Heart left ventricle (tissue), 16 donors: ENCODE measurements at regions not wholly inside any gene's neighbourhood (a gene's known extent, or its start where the extent isn't known, plus 50 kb on each side); places are given as distances from the start of the nearest gene placed in this dataset.

Experiments
- ATAC-seq, 4 donors: fragments of 200-7000 bp; cut with Tn5 transposase; one replicate each; pipeline ENCODE4 v1.9.1; 2020 to 2022; ENCODE audit warnings: moderate library complexity in 4 of 4, mild to moderate bottlenecking in 3 of 4, moderate number of reproducible peaks in 1 of 4
- DNase-seq, 5 donors: peaks; one replicate each; pipeline ENCODE4 v3.0.0-alpha.2; 2020
- H3K27ac ChIP-seq, 12 donors: fragments of 200-600 bp; sonication (generic) in 4 of 12; one replicate each; pipeline versions ENCODE4 v1.5.0 to v1.8.0; 2016 to 2022; ENCODE audit warnings: mild to moderate bottlenecking in 2 of 12
- H3K27me3 ChIP-seq, 9 donors: fragments of 200-600 bp; sonication (generic) in 2 of 9; one replicate each; pipeline versions ENCODE4 v1.5.1 to v1.8.0; 2016 to 2022; ENCODE audit warnings: mild to moderate bottlenecking in 3 of 9
- H3K36me3 ChIP-seq, 9 donors: fragments of 200-600 bp; sonication (generic) in 2 of 9; one replicate each; pipeline versions ENCODE4 v1.5.0 to v1.8.0; 2018 to 2022; ENCODE audit warnings: mild to moderate bottlenecking in 2 of 9
- H3K4me1 ChIP-seq, 12 donors: fragments of 200-600 bp; sonication (generic) in 4 of 12; one replicate each; pipeline versions ENCODE4 v1.5.0 to v1.8.0; 2016 to 2022; ENCODE audit warnings: mild to moderate bottlenecking in 3 of 12
- H3K4me3 ChIP-seq, 12 donors: fragments of 200-600 bp; sonication (generic) in 4 of 12; one replicate each; pipeline versions ENCODE4 v1.5.0 to v1.8.0; 2017 to 2022; ENCODE audit warnings: mild to moderate bottlenecking in 9 of 12, moderate library complexity in 4 of 12
- H3K9me3 ChIP-seq, 12 donors: fragments of 200-600 bp; sonication (generic) in 4 of 12; one replicate each; pipeline versions ENCODE4 v1.5.0 to v1.8.0; 2016 to 2022; ENCODE audit warnings: mild to moderate bottlenecking in 1 of 12
- POLR2A ChIP-seq, 2 donors: fragments of 450-650 bp; IDR thresholded peaks; one replicate each; pipeline ENCODE4 v1.6.1; 2017; ENCODE audit warnings: antibody characterized with exemption in 2 of 2, mild to moderate bottlenecking in 2 of 2, moderate library complexity in 2 of 2
- WGBS, 4 donors: extraction: QIAGEN DNeasy Blood & Tissue Kit in 2 of 4; methylation state at CpG; one replicate each; pipeline versions ENCODE4 v1.1.5 to v1.1.7; 2013 to 2018; 5-methylcytosine and 5-hydroxymethylcytosine counted together
- intact Hi-C, 10 donors: fragments of 100-400 bp; cut with DNase I; formaldehyde crosslinking; loops; one replicate each; pipeline versions ENCODE4 v1.11.1 to v1.14.2; 2022
- TF ChIP-seq, protein P1 (sequence below), 12 donors: fragments of 200-600 bp; sonication (generic) in 4 of 12; IDR thresholded peaks; one replicate each; pipeline versions ENCODE4 v1.5.0 to v1.8.0; 2018 to 2022; ENCODE audit warnings: antibody characterized with exemption in 12 of 12, mild to moderate bottlenecking in 5 of 12
- donor health status: ischemic (EF 13 %, LVEDD 7.1; RV severe dilation, severe dysfunction).
- donor health status: healthy with polysubstance abuse.
- donor health status: DM: no; HTN: yes; CAD: no.
- donor health status: DM: no; HTN: no; CAD: no.
- donor health status: ischemic (EF 25% LVEDD 6.9; RV normal size, moderate dysfunction).
- donor health status: ischemic (EF 25% LVEDD 5.7; RV mildly dilated, moderate dysfunction).
- donor health status: healthy.
- donor health status: DM: yes; HTN: yes; CAD: no.
- donor health status: ischemic (EF 35%, LVEDD 5.7; RV mildly dilated, moderate dysfunction).
- donor health status: nonischemic (EF 11% LVEDD 7.7; RV severe dilation, severe dysfunction).
- donor health status: DM: yes; HTN: yes; CAD: no.
- donor health status: PGD.
- donor health status: ischemic (EF 29% LVEDD 5.4; RV normal size, mild dysfunction).
- donor health status: nonischemic (EF 23%, LVEDD 6.1; RV moderate dilation, normal function).

DNA sequence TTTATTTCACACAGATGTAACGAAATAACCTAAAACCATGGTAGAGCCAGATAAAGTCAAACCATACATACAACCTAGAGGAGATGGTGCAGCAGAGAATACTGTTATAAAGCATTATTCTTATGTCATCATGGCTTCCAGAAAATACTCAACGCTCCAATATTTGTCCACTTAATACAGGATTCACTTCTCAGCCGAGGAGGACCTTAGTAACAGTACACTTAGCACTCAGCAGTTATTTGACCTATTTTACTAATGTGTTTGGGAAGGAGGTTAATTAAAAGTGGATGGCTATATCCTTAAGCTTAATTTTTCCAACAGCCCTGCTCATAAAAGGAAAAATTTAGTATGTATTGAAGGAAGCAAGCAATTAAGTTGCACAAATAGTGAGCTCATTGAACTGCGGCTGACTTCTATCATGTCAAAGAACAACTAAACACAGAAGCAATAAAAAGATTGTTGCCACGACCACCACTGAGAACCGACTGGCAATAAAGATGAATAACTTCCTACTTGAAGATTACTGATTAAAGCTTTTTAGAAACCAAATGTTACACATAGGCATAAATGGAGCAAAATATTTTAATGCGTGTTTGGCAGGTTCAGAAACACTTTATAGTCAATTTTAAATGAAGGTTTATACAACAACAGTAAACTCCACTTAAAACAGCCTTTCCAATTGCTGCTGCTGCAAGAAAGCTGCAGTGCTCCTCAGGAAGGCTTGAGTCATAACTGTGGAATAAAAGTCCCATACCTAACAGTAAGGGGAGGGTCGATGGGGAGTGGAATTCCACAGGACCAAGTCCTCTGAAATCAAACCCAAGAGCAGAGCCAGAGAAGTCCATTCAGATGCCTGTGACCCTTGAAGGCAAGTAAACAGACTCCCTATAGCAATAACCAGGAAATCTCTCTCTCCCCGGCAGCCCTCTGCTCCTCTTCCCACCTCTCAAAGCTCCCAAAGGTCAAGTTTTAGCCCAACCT, 218.9 kb upstream of the CDKN3 start:
- H3K36me3 ChIP-seq: no peaks in the 10 kb centered on the region
- peaks cover 0 to 3% (median 0%) of the 10 kb centered on the region in 9 donors for H3K27me3 ChIP-seq
- no peak overlapping the region for H3K27ac ChIP-seq
- H3K9me3 ChIP-seq: no peaks in the 10 kb centered on the region
- TF ChIP-seq, protein P1, sequence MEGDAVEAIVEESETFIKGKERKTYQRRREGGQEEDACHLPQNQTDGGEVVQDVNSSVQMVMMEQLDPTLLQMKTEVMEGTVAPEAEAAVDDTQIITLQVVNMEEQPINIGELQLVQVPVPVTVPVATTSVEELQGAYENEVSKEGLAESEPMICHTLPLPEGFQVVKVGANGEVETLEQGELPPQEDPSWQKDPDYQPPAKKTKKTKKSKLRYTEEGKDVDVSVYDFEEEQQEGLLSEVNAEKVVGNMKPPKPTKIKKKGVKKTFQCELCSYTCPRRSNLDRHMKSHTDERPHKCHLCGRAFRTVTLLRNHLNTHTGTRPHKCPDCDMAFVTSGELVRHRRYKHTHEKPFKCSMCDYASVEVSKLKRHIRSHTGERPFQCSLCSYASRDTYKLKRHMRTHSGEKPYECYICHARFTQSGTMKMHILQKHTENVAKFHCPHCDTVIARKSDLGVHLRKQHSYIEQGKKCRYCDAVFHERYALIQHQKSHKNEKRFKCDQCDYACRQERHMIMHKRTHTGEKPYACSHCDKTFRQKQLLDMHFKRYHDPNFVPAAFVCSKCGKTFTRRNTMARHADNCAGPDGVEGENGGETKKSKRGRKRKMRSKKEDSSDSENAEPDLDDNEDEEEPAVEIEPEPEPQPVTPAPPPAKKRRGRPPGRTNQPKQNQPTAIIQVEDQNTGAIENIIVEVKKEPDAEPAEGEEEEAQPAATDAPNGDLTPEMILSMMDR (IDR thresholded peaks at IDR 0.05): no peak
- no peak for TF ChIP-seq POLR2A (IDR thresholded peaks at IDR 0.05)
- peaks cover 0 to 24% (median 17%) of the 10 kb centered on the region in 12 donors for H3K4me1 ChIP-seq
- intact Hi-C loops: loop anchor here in 9 of 10 donors (10.0 kb wide), 4 partner anchors 147 to 743 kb away; partner anchors contain the start of gene BMP4 (in 4 of the 9)
- DNase-seq (no peak), ATAC-seq (no peak)
- 65 to 72% (median 67%) methylated on average over 9 of the region's 9 CpGs for WGBS, 4 donors
- H3K4me3 ChIP-seq: no peak overlapping the region

DNA sequence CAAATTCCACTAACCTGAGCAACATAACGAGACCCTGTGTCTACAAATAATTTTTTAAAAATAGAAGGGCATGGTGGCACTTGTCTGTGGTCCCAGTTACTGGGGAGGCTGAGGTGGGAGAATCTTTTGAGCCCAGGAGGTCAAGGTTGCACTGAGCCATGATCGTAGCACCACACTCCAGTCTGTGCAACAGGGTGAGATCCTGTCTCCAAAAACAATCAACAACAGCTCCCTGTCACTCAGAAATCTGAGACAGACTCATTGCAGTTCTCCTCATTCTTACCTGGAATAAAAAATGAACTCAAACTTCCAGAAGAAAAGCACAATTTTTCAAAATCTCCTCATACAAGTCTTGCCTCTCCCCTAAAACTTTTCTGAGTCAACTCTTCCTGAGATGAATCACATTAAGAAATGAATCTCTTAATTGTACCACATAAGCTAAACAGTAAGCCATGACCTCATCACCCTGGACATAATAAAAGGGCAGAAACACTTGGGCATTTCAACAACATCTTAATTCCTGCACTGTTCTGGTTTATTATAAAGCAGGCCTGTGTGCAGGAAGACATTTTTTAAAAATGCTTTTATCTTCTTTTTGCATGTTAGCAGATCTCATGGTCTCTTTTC, 214.3 kb upstream of the CDKN3 start:
- intact Hi-C loops: loop anchor here in 1 of 10 donors (10.0 kb wide), 1 partner anchor 142 kb away; no protein-coding TSS in a partner anchor
- TF ChIP-seq, protein P1 (IDR thresholded peaks at IDR 0.05): no peak
- no peak for TF ChIP-seq POLR2A (IDR thresholded peaks at IDR 0.05)
- 82 to 90% (median 84%) methylated on average over 2 of the region's 2 CpGs for WGBS, 4 donors

DNA sequence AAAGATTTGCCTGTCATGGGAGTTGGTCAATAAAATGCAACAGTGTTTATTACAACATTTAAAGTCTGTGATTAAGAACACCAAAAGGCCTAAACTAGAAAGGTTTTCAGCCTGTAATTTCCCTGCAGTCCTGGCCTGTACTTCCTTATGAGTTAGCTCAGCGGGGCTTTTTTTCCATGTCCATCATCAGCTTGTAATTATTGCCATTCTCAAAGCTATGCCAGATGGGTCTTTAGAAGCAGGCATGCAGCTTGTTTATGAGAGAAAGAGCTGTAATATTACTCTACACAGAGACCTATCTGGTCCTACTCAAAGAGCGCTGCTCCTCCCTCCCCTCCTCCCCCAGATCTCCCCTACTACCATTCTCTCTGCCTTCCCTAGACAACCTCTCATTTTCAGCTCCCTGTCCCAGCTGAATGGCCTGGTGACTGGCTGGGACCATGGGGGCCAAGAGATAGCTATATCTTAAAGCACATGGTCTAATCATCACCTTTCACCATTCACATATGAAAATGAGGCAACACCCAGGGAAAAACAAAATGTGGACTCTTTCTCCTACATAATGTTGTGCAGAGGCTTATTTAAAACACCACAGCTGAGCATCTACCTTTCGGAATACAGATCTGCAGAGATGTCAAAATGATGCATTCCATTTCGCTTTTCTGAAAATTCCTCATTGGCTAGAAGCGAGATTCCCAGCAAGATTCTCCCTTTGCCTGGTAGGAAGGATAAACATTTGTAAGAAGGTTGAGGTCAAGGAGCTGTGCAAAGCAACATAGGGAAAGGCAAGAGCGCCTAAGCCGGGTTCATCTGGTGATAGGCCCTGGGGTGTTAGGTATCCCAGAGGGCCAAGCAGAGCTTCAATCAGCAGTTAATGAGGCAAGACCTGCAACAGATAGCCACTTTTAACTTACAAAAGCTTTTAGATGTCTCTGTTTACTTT, 209.7 kb upstream of the CDKN3 start:
- peaks cover 0 to 10% (median 0%) of the 10 kb centered on the region in 12 donors for H3K4me1 ChIP-seq
- ATAC-seq: no peak
- intact Hi-C loops: loop anchor here in 1 of 10 donors (10.0 kb wide), 1 partner anchor 138 kb away; no protein-coding TSS in a partner anchor
- H3K27me3 ChIP-seq: no peaks in the 10 kb centered on the region
- no peak overlapping the region for H3K27ac ChIP-seq
- no peaks in the 10 kb centered on the region for H3K36me3 ChIP-seq
- no peaks in the 10 kb centered on the region for H3K9me3 ChIP-seq
- no peak overlapping the region for H3K4me3 ChIP-seq
- no peak for DNase-seq
- 90 to 95% (median 92%) methylated on average over 7 of the region's 7 CpGs for WGBS, 4 donors
- TF ChIP-seq, protein P1 (IDR thresholded peaks at IDR 0.05): no peak
- TF ChIP-seq POLR2A (IDR thresholded peaks at IDR 0.05): no peak

More for the DNA sequence above, 214.3 kb upstream of the CDKN3 start:
- no peak for ATAC-seq
- Histone ChIP-seq H3K27me3 (peaks cover 0 to 3% (median 0%) of the 10 kb centered on the region in 9 donors), H3K9me3 (no peaks in the 10 kb centered on the region), H3K36me3 (no peaks in the 10 kb centered on the region), H3K4me1 (no peaks in the 10 kb centered on the region), H3K27ac (no peak overlapping the region), H3K4me3 (no peak overlapping the region)
- DNase-seq: no peak
